Erythroblast (primary cell): ENCODE measurements at regions not wholly inside any gene's neighbourhood (a gene's known extent, or its start where the extent isn't known, plus 50 kb on each side); places are given as distances from the start of the nearest gene placed in this dataset.

ENCODE experiments used
- DNase-seq, 2 experiments: peaks; one replicate each; lab custom pipeline; 2025; lab: John Stamatoyannopoulos, UW
- GATA1 ChIP-seq: IDR thresholded peaks from 2 replicates; pipeline ENCODE4 v1.6.1; 2011; ENCODE audit warnings: low read depth, mild to moderate bottlenecking, control low read depth, low read length, moderate library complexity
- POLR2A ChIP-seq: IDR thresholded peaks from 2 replicates; pipeline ENCODE4 v1.6.1; 2011; ENCODE audit warnings: mild to moderate bottlenecking, low read length

DNA sequence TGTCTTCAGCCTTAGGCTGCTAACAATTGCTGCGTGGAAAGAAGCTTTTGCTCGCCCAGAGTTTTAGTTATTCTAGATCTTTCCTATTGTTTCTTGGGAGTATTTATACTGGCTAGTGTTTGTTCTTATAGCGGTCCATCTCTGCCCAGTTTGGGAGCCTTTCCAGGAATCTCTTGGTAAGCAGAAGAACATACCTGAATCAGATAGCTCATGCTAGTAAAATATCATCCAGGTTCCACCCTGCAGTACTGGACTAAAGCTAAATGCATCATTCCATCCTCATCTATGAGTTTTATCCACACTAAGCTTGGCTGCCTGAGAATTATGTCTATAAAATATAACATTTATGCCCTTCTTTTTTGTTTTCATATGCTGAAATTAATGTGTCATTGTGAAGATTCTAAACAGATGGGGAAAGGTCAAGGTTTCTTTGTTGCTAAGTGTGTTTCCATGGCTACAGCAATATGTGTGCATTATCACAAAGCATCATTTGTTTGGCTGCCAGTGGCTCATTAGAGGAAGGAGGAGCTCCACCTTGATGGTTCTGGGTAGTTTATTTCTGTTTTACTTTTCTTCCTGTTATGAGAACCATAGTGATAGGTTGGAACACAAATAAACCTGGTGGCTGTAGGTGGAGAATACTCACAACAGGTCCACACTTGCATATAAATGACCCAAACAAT is 182.8 kb downstream of the PIK3C3 start:
- TF ChIP-seq POLR2A: no peak
- no peak for TF ChIP-seq GATA1
- no peak for DNase-seq

GRCh38 chr18:42141439-42141838 is 186.4 kb downstream of the PIK3C3 start:
- DNase-seq: peak; percentile 11 to 22
- TF ChIP-seq GATA1 (no peak), POLR2A (no peak)

DNA sequence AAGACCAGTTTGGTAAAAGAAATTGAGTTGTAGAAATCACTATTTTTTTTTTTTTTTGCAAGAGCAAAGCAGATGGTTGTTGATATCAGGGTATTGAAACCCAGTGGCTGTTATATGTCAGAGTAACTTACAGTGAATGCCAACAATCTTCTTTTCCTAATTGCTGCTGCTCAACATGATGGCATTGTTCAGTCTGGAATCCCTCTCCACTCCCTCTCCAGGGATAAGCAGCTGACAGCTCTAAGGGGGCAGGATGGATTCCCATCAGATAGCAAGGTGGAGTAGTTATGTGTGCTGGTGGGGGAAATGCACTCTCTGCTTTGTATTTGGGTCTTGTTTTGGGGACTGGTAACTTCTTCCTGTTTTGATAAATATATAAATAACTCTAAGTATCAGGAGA is 200.0 kb downstream of the PIK3C3 start:
- no peak for DNase-seq
- TF ChIP-seq POLR2A: no peak
- TF ChIP-seq GATA1: no peak

- no peak for DNase-seq
These were observed 201.2 kb downstream of the PIK3C3 start for GRCh38 chr18:42156281-42156680.

GRCh38 chr18:42157420-42157819 is 202.4 kb downstream of the PIK3C3 start:
- TF ChIP-seq GATA1 (no peak), POLR2A (no peak)
- peak in 1 of 2 experiments; percentile 11 for DNase-seq

More at GRCh38 chr18:42156281-42156680, 201.2 kb downstream of the PIK3C3 start:
- TF ChIP-seq POLR2A: no peak
- TF ChIP-seq GATA1: no peak

DNA sequence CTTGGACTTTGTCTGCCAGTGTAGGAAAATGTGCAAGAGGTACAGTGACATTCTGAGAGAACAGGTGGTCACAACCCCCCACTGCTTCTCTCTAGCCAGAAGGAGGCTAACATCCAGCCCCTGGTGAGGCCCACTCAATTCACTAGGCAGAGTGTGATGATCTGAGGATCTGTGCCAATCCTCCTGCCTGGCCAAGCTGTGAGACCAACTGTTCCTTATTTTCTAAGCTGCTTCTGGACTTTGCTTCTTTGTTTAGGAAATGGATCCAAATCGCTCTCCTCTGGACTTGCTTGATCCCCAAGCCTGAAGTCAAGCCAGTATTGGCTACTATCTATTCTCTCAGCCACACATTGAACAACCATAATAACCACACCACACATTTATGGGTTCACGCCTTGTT is 202.8 kb downstream of the PIK3C3 start:
- no peak for DNase-seq
- TF ChIP-seq POLR2A: no peak
- TF ChIP-seq GATA1: no peak

- DNase-seq: no peak
- TF ChIP-seq GATA1 (no peak), POLR2A (no peak)
These were observed 204.1 kb downstream of the PIK3C3 start for GRCh38 chr18:42159146-42159545.

DNA sequence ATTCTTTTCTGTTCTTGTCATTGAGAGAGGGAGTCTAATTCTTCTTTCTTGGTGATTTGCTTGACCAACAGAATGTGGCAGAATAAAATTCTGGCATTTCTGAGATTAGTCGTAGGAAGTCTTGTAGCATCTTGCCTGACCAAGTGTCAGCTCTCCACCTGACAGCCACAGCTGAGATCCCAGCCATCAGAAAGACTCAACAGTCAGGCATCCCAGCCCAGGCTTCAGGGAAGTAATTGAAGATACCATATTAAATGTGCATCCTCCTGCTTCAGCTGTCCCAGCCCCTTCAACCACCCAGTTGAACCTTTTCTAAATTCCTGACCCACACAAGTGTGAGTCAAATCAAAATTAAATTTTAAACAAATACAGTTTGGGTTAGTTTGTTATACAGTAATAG is 208.3 kb downstream of the PIK3C3 start:
- no peak for DNase-seq
- TF ChIP-seq POLR2A (no peak), GATA1 (no peak)

DNA sequence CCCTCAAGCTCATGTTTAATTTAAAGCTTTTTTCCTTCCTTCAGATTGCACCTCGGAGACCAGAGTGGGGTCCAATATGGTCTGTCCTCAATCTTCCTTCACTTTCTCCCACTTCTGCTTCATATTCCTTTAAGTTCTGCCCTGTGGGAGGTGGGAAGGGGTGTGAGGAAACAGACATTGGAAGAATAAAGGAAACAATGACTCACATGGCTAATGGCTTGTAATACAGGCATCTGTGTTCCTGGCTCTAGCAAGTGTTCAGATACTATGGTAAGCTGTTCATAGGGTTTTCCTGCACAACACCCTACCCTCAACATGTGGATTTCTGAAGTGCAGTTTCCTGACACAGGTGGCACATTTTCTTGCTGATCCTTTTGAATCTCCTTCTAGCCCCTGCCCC is 209.5 kb downstream of the PIK3C3 start:
- DNase-seq: no peak
- TF ChIP-seq GATA1 (no peak), POLR2A (no peak)

- TF ChIP-seq GATA1 (no peak), POLR2A (no peak)
- no peak for DNase-seq
These were observed 211.0 kb downstream of the PIK3C3 start for GRCh38 chr18:42165922-42166513.

DNA sequence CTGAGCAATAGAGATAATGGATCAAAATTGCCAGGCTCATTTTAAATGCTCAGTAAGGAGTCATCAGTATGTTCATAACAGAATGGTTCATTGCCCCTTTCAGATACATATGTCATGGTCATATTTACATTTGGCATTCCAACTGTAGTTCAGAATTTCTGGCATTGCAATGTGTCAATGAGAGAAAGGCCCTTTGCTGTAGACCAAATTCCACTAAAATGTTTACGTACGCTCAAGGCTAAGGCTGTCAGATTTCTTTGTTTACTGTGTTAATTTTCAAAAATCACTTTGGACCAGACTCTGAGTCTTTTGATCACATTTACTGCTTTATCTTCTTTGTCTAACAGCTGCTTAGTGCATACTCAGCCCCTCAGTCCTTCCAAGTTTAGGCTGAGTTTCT is 213.5 kb downstream of the PIK3C3 start:
- no peak for DNase-seq
- TF ChIP-seq GATA1 (no peak), POLR2A (no peak)

DNA sequence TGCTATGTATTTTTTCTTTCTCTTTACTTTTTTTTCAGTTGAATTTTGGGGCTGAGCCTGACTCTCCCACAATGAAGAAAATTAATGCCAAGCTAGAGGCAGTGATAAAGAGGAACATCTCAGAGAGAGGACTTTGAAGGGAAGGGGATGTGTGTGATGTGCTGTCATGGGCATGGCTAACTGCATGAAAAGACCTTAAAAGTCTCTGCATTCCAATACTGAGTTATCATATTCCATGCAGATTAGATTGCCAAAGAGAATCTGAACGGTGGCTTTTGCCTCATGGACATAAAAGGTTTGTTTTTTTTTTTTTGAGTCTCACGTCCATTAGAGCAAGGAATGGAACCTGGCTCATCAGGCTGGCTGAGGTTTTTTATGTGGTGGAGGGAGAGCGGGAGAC is 213.9 kb downstream of the PIK3C3 start:
- no peak for DNase-seq
- TF ChIP-seq GATA1: no peak
- TF ChIP-seq POLR2A: no peak

GRCh38 chr18:42174909-42175308 is 219.9 kb downstream of the PIK3C3 start:
- TF ChIP-seq POLR2A: no peak
- TF ChIP-seq GATA1: no peak
- no peak for DNase-seq

DNA sequence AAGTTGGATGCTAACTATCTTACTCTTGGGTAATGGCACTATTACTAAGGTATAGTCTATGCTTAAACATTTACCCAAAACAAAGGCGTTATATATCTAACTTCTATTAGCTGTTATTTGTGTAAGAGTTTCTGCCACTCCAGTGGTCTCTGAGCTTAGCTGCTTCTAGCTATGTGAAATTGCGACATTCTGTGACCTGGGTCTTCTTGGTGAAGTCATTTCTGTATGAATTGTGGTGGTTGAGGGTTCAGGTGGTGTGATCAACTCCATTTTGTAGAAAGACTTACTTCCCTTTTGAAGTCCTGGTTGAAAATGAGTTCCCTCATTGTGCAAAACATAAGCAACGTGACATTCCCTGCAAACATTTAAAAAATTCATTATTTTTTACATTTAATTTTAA is 221.6 kb downstream of the PIK3C3 start:
- TF ChIP-seq GATA1 (no peak), POLR2A (no peak)
- no peak for DNase-seq

GRCh38 chr18:42177390-42177789 is 222.4 kb downstream of the PIK3C3 start:
- DNase-seq: no peak
- no peak for TF ChIP-seq POLR2A
- TF ChIP-seq GATA1: no peak
